ENCODE measurements at regions not wholly inside any gene's neighbourhood (a gene's known extent, or its start where the extent isn't known, plus 50 kb on each side); places are given as distances from the start of the nearest gene placed in this dataset.

DNA sequence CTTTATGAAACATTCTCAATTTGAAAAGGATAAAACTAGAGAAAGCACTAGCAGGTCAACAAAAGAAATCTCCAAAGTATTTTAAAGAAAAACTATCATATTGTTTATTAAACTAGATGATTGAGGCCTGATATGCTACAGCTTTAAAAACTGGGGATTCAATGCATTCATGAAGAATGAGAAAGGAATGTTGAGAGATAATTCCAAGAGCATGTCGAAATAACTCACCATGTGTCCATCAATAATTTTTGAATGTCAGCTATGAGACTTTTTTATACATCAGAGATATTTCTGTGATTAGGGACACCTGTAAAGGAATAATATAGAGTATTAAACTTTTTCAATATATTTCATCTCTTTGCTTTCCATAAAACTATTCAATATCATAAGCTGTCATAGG lies 376.9 kb upstream of the REG3G start:
- TF ChIP-seq, protein P1, sequence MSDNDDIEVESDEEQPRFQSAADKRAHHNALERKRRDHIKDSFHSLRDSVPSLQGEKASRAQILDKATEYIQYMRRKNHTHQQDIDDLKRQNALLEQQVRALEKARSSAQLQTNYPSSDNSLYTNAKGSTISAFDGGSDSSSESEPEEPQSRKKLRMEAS (CRISPR knock-in tag; IDR thresholded peaks at IDR 0.05), result no peak
- TF ChIP-seq, protein P2, sequence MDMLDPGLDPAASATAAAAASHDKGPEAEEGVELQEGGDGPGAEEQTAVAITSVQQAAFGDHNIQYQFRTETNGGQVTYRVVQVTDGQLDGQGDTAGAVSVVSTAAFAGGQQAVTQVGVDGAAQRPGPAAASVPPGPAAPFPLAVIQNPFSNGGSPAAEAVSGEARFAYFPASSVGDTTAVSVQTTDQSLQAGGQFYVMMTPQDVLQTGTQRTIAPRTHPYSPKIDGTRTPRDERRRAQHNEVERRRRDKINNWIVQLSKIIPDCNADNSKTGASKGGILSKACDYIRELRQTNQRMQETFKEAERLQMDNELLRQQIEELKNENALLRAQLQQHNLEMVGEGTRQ (CRISPR knock-in tag; IDR thresholded peaks at IDR 0.05), result no peak
- TF ChIP-seq, protein P3, sequence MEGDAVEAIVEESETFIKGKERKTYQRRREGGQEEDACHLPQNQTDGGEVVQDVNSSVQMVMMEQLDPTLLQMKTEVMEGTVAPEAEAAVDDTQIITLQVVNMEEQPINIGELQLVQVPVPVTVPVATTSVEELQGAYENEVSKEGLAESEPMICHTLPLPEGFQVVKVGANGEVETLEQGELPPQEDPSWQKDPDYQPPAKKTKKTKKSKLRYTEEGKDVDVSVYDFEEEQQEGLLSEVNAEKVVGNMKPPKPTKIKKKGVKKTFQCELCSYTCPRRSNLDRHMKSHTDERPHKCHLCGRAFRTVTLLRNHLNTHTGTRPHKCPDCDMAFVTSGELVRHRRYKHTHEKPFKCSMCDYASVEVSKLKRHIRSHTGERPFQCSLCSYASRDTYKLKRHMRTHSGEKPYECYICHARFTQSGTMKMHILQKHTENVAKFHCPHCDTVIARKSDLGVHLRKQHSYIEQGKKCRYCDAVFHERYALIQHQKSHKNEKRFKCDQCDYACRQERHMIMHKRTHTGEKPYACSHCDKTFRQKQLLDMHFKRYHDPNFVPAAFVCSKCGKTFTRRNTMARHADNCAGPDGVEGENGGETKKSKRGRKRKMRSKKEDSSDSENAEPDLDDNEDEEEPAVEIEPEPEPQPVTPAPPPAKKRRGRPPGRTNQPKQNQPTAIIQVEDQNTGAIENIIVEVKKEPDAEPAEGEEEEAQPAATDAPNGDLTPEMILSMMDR (IDR thresholded peaks at IDR 0.05), result no peak
- TF ChIP-seq IRF2 (CRISPR knock-in tag; IDR thresholded peaks at IDR 0.05; ENCODE audit: borderline replicate concordance, low read depth) (no peak), ZNF138 (CRISPR knock-in tag; conservative IDR thresholded peaks at IDR 0.05) (no peak), MXD4 (CRISPR knock-in tag; IDR thresholded peaks at IDR 0.05; ENCODE audit: borderline replicate concordance) (no peak), TEAD4 (CRISPR knock-in tag; IDR thresholded peaks at IDR 0.05) (no peak), FOXK1 (CRISPR knock-in tag; IDR thresholded peaks at IDR 0.05) (no peak)
- TF ChIP-seq, protein P4, sequence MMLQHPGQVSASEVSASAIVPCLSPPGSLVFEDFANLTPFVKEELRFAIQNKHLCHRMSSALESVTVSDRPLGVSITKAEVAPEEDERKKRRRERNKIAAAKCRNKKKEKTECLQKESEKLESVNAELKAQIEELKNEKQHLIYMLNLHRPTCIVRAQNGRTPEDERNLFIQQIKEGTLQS (CRISPR knock-in tag; conservative IDR thresholded peaks at IDR 0.05), result no peak
